HepG2 (cell line): ENCODE measurements at regions not wholly inside any gene's neighbourhood (a gene's known extent, or its start where the extent isn't known, plus 50 kb on each side); places are given as distances from the start of the nearest gene placed in this dataset.

Source experiments
- ATAC-seq: fragments of 200-7000 bp; cut with Tn5 transposase; 3 replicates; pipeline ENCODE4 v1.9.1; 2020; ENCODE audit warnings: mild to moderate bottlenecking, moderate library complexity
- BruUV-seq: library from RNA; stranded (reverse); fragments of 400-500 nt; replicated peaks from 2 replicates; lab custom pipeline; 2021; lab: Mats Ljungman, UMichigan
- CTCF ChIA-PET: fragments of 300-600 bp; formaldehyde crosslinking; extraction: SDS; loops from one replicate; lab custom pipeline; 2021; ENCODE audit warnings: low total read pairs, inconsistent platforms, low intra/inter-chr PET ratio; lab: Yijun Ruan, JAX
- POLR2A ChIA-PET: fragments of 350-600 bp; sonication (Branson Sonifier 250); formaldehyde crosslinking; loops from one replicate; lab custom pipeline; 2020; ENCODE audit warnings: antibody characterized with exemption, inconsistent platforms; lab: Yijun Ruan, JAX
- DNase-seq: peaks from one replicate; pipeline ENCODE4 v3.0.0-alpha.2; 2015; ENCODE audit warnings: low spot score
- FAIRE-seq: peaks from 3 replicates; lab custom pipeline; 2011; peaks lifted over from hg19 to GRCh38; lab: Jason Lieb, UNC
- H2AFZ ChIP-seq: one replicate; pipeline ENCODE4 v1.6.1; 2011; ENCODE audit warnings: low read length, inconsistent platforms
- H3K27ac ChIP-seq: fragments of 300-600 bp; 3 replicates; pipeline ENCODE4 v1.8.0; 2011; ENCODE audit warnings: mixed run types, mild to moderate bottlenecking, mixed read lengths, low read length, inconsistent platforms; ENCODE audit not compliant: insufficient read depth; ENCODE audit errors: extremely low read length
- H3K27me3 ChIP-seq, 2 experiments: fragments of 200-600 bp in 1 of 2; 2 replicates in 1 of 2; 3 replicates in 1 of 2; pipeline versions ENCODE4 v1.6.0 to v1.8.0; 2011; ENCODE audit warnings: low read length in 2 of 2, mild to moderate bottlenecking in 2 of 2, moderate library complexity in 2 of 2, inconsistent platforms in 1 of 2; ENCODE audit not compliant: insufficient read depth in 2 of 2, control insufficient read depth in 1 of 2
- H3K36me3 ChIP-seq, 2 experiments: fragments of 200-600 bp in 1 of 2; replicated peaks in 1 of 2; 2 replicates in 1 of 2; 3 replicates in 1 of 2; pipeline versions ENCODE4 v1.5.1 to v1.8.0; 2011; ENCODE audit warnings: low read length in 2 of 2, inconsistent platforms in 1 of 2; ENCODE audit not compliant: insufficient read depth in 2 of 2, control insufficient read depth in 1 of 2
- H3K4me1 ChIP-seq: 2 replicates; pipeline ENCODE4 v1.5.1; 2012; ENCODE audit warnings: low read length, inconsistent platforms; ENCODE audit not compliant: insufficient read depth
- H3K4me2 ChIP-seq: 2 replicates; pipeline ENCODE4 v1.6.0; 2011; ENCODE audit warnings: low read depth, low read length, inconsistent platforms
- H3K4me3 ChIP-seq, 3 experiments: fragments of 200-600 bp in 1 of 3; sonication (generic), shearing (Covaris generic) in 1 of 3; replicated peaks in 1 of 3; 2 replicates each; pipeline ENCODE4 v1.5.1; 2011 to 2016; ENCODE audit warnings: low read length in 3 of 3, inconsistent platforms in 2 of 3, low read depth in 2 of 3, mild to moderate bottlenecking in 2 of 3, control low read depth in 1 of 3, mixed read lengths in 1 of 3; ENCODE audit not compliant: insufficient read depth in 1 of 3
- H3K79me2 ChIP-seq: one replicate; pipeline ENCODE4 v1.6.1; 2011; ENCODE audit warnings: low read length, inconsistent platforms; ENCODE audit not compliant: insufficient read depth
- H3K9ac ChIP-seq: 2 replicates; pipeline ENCODE4 v1.6.0; 2011; ENCODE audit warnings: mild to moderate bottlenecking, low read depth, low read length, inconsistent platforms; ENCODE audit not compliant: insufficient read depth
- H3K9me3 ChIP-seq: 2 replicates; pipeline ENCODE4 v1.5.1; 2012; ENCODE audit warnings: mild to moderate bottlenecking, low read length
- H4K20me1 ChIP-seq: 2 replicates; pipeline ENCODE4 v1.6.0; 2011; ENCODE audit warnings: inconsistent platforms, mild to moderate bottlenecking, low read length, moderate library complexity; ENCODE audit not compliant: insufficient read depth
- ARNT2 ChIP-seq: sonication (generic); formaldehyde crosslinking; IDR thresholded peaks from 2 replicates; pipeline ENCODE4 v1.8.0; 2022; ENCODE audit warnings: mild to moderate bottlenecking, low read depth, missing genetic modification reagents, moderate library complexity
- GATAD2A ChIP-seq: IDR thresholded peaks from 2 replicates; pipeline ENCODE4 v1.6.1; 2016
- SMAD9 ChIP-seq: sonication (generic); formaldehyde crosslinking; IDR thresholded peaks from 2 replicates; pipeline ENCODE4 v1.5.1; 2020; ENCODE audit warnings: mild to moderate bottlenecking, missing genetic modification reagents
- ZNF629 ChIP-seq: sonication (generic); formaldehyde crosslinking; conservative IDR thresholded peaks from 2 replicates; pipeline ENCODE4 v1.5.0; 2020; ENCODE audit warnings: missing genetic modification reagents
- WGBS: methylation state at CpG from one replicate; pipeline ENCODE4 v1.1.6; 2017; ENCODE audit warnings: low lambda C conversion rate; 5-methylcytosine and 5-hydroxymethylcytosine counted together
- in situ Hi-C: cut with HindIII; loops from 2 replicates; pipeline ENCODE4 v1.10.0; 2017; ENCODE audit warnings: low pct_unique_long_range_greater_than_20kb; ENCODE audit not compliant: extremely low pct_ligation_motif_present
- intact Hi-C: fragments of 100-400 bp; cut with micrococcal nuclease; formaldehyde crosslinking; loops from one replicate; pipeline ENCODE4 v1.10.0; 2022; ENCODE audit not compliant: unreplicated experiment
- TF ChIP-seq, protein P1 (sequence below): sonication (generic); formaldehyde crosslinking; IDR thresholded peaks from 2 replicates; pipeline ENCODE4 v1.4.0; 2020; ENCODE audit warnings: mild to moderate bottlenecking, missing genetic modification reagents, borderline replicate concordance

DNA sequence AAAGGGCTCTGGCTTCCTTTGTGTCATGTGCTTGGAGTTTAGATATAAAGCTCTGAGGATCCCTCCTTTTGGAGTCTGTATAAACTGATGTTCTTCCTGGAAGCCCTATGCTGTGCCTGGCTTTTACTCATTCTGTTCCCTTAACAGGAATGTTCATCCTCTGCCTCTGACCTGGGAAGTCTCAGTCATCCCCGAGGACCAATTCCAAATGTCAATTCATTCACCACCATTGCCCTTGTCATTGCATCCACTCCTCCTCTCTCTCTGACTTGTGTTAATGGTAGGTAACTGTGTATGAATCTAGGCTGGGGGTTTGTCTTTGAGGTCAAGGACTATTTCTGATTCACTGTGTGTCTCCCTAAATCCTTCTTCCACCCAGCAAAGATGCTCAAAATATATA, 204.2 kb upstream of the CAMK1G start:
- ATAC-seq (no peak), DNase-seq (no peak), FAIRE-seq (no peak)
- ChIA-PET POLR2A (no interaction called here), CTCF (no interaction called here)
- no TSS peak for BruUV-seq
- H3K4me3 ChIP-seq: no peak overlapping the region
- no peak overlapping the region for H3K4me2 ChIP-seq
- in situ Hi-C loops: no loop called here
- no peaks in the 10 kb centered on the region for H3K27me3 ChIP-seq
- no peaks in the 10 kb centered on the region for H3K79me2 ChIP-seq
- H4K20me1 ChIP-seq: no peaks in the 10 kb centered on the region
- H2AFZ ChIP-seq: no peak overlapping the region
- no peaks in the 10 kb centered on the region for H3K36me3 ChIP-seq
- H3K9ac ChIP-seq: no peak overlapping the region
- no peaks in the 10 kb centered on the region for H3K9me3 ChIP-seq
- intact Hi-C loops: no loop called here
- no peaks in the 10 kb centered on the region for H3K4me1 ChIP-seq
- H3K27ac ChIP-seq: no peak overlapping the region
- WGBS: 0% methylated on average over 1 of the region's 1 CpG
- no peak for TF ChIP-seq ZNF629
- TF ChIP-seq, protein P1, sequence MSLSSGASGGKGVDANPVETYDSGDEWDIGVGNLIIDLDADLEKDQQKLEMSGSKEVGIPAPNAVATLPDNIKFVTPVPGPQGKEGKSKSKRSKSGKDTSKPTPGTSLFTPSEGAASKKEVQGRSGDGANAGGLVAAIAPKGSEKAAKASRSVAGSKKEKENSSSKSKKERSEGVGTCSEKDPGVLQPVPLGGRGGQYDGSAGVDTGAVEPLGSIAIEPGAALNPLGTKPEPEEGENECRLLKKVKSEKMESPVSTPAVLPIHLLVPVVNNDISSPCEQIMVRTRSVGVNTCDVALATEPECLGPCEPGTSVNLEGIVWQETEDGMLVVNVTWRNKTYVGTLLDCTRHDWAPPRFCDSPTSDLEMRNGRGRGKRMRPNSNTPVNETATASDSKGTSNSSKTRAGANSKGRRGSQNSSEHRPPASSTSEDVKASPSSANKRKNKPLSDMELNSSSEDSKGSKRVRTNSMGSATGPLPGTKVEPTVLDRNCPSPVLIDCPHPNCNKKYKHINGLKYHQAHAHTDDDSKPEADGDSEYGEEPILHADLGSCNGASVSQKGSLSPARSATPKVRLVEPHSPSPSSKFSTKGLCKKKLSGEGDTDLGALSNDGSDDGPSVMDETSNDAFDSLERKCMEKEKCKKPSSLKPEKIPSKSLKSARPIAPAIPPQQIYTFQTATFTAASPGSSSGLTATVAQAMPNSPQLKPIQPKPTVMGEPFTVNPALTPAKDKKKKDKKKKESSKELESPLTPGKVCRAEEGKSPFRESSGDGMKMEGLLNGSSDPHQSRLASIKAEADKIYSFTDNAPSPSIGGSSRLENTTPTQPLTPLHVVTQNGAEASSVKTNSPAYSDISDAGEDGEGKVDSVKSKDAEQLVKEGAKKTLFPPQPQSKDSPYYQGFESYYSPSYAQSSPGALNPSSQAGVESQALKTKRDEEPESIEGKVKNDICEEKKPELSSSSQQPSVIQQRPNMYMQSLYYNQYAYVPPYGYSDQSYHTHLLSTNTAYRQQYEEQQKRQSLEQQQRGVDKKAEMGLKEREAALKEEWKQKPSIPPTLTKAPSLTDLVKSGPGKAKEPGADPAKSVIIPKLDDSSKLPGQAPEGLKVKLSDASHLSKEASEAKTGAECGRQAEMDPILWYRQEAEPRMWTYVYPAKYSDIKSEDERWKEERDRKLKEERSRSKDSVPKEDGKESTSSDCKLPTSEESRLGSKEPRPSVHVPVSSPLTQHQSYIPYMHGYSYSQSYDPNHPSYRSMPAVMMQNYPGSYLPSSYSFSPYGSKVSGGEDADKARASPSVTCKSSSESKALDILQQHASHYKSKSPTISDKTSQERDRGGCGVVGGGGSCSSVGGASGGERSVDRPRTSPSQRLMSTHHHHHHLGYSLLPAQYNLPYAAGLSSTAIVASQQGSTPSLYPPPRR (CRISPR knock-in tag): no peak
- TF ChIP-seq GATAD2A: no peak
- TF ChIP-seq SMAD9: no peak
- no peak for TF ChIP-seq ARNT2 (CRISPR knock-in tag)
- TF ChIP-seq, all 625 proteins: peak for 0
